Liver (tissue), 7 donors: ENCODE measurements at regions not wholly inside any gene's neighbourhood (a gene's known extent, or its start where the extent isn't known, plus 50 kb on each side); places are given as distances from the start of the nearest gene placed in this dataset.

Source experiments
- DNase-seq: peaks from one replicate; pipeline ENCODE4 v3.0.0-alpha.2; 2017; ENCODE audit warnings: low spot score
- H3K27ac ChIP-seq, 2 donors: one replicate each; pipeline ENCODE4 v1.7.0; 2013; ENCODE audit warnings: inconsistent platforms in 2 of 2, low read length in 2 of 2, control low read depth in 1 of 2, low read depth in 1 of 2, mild to moderate bottlenecking in 1 of 2
- H3K27me3 ChIP-seq, 4 donors: one replicate each; pipeline versions ENCODE4 v1.6.1 to v1.7.0; 2013; ENCODE audit warnings: low read length in 3 of 4, inconsistent platforms in 1 of 4, mild to moderate bottlenecking in 1 of 4, moderate library complexity in 1 of 4; ENCODE audit not compliant: control insufficient read depth in 4 of 4, insufficient read depth in 4 of 4
- H3K36me3 ChIP-seq, 4 donors: one replicate each; pipeline versions ENCODE4 v1.6.1 to v1.7.0; 2013; ENCODE audit warnings: low read length in 3 of 4, mild to moderate bottlenecking in 3 of 4, low read depth in 1 of 4, moderate library complexity in 1 of 4; ENCODE audit not compliant: control insufficient read depth in 4 of 4, insufficient read depth in 3 of 4
- H3K4me1 ChIP-seq, 4 donors: one replicate each; pipeline versions ENCODE4 v1.6.1 to v1.7.0; 2013; ENCODE audit warnings: low read length in 3 of 4, mild to moderate bottlenecking in 3 of 4, moderate library complexity in 1 of 4; ENCODE audit not compliant: control insufficient read depth in 4 of 4, insufficient read depth in 4 of 4
- H3K4me3 ChIP-seq, 3 donors: one replicate each; pipeline versions ENCODE4 v1.6.1 to v1.7.0; 2013; ENCODE audit warnings: low read length in 3 of 3, control low read depth in 1 of 3, low read depth in 1 of 3, mild to moderate bottlenecking in 1 of 3
- H3K9ac ChIP-seq, 2 donors: one replicate each; pipeline ENCODE4 v1.7.0; 2013; ENCODE audit warnings: low read length in 2 of 2, mild to moderate bottlenecking in 2 of 2, moderate library complexity in 2 of 2, control low read depth in 1 of 2, low read depth in 1 of 2
- H3K9me3 ChIP-seq, 4 donors: one replicate each; pipeline versions ENCODE4 v1.6.1 to v1.7.0; 2013; ENCODE audit warnings: low read length in 3 of 4; ENCODE audit not compliant: control insufficient read depth in 4 of 4
- EGR1 ChIP-seq, 2 donors: IDR thresholded peaks; 2 replicates each; pipeline ENCODE4 v1.6.1; 2016 to 2018; ENCODE audit warnings: antibody characterized with exemption in 2 of 2, low read depth in 2 of 2
- FOXA2 ChIP-seq: IDR thresholded peaks from 2 replicates; pipeline ENCODE4 v1.6.1; 2016; ENCODE audit warnings: antibody characterized with exemption
- GABPA ChIP-seq, 2 donors: IDR thresholded peaks in 1 of 2; conservative IDR thresholded peaks in 1 of 2; 2 replicates each; pipeline ENCODE4 v1.6.1; 2016; ENCODE audit warnings: antibody characterized with exemption in 2 of 2, mild to moderate bottlenecking in 1 of 2, moderate library complexity in 1 of 2
- HNF4A ChIP-seq, 2 donors: conservative IDR thresholded peaks; 2 replicates each; pipeline ENCODE4 v1.6.1; 2016; ENCODE audit warnings: antibody characterized with exemption in 2 of 2, mild to moderate bottlenecking in 2 of 2
- HNF4G ChIP-seq: IDR thresholded peaks from 2 replicates; pipeline ENCODE4 v1.6.1; 2016; ENCODE audit warnings: antibody characterized with exemption
- JUND ChIP-seq, 2 donors: IDR thresholded peaks; 2 replicates each; pipeline ENCODE4 v1.6.1; 2016; ENCODE audit warnings: antibody characterized with exemption in 2 of 2
- NR2F2 ChIP-seq: IDR thresholded peaks from 2 replicates; pipeline ENCODE4 v1.6.1; 2016; ENCODE audit warnings: antibody characterized with exemption
- RAD21 ChIP-seq, 2 donors: IDR thresholded peaks; 2 replicates each; pipeline ENCODE4 v1.6.1; 2016; ENCODE audit warnings: antibody characterized with exemption in 2 of 2, mild to moderate bottlenecking in 2 of 2
- TAF1 ChIP-seq: conservative IDR thresholded peaks from 2 replicates; pipeline ENCODE4 v1.6.1; 2016; ENCODE audit warnings: antibody characterized with exemption, mild to moderate bottlenecking
- WGBS: extraction: QIAGEN DNeasy Blood & Tissue Kit; methylation state at CpG from one replicate; pipeline ENCODE4 v1.1.7; 2013; 5-methylcytosine and 5-hydroxymethylcytosine counted together
- TF ChIP-seq, protein P1 (sequence below): IDR thresholded peaks from 2 replicates; pipeline ENCODE4 v1.6.1; 2016; ENCODE audit warnings: antibody characterized with exemption
- TF ChIP-seq, protein P2 (sequence below): IDR thresholded peaks from 2 replicates; pipeline ENCODE4 v1.6.1; 2016; ENCODE audit warnings: antibody characterized with exemption
- TF ChIP-seq, protein P3 (sequence below): IDR thresholded peaks from 2 replicates; pipeline ENCODE4 v1.6.1; 2016; ENCODE audit warnings: antibody characterized with exemption, mild to moderate bottlenecking
- TF ChIP-seq, protein P4 (sequence below): IDR thresholded peaks from 2 replicates; pipeline ENCODE4 v1.6.1; 2016; ENCODE audit warnings: antibody characterized with exemption
- donor health status: healthy.
- donor health status: healthy.
- donor health status: healthy.
- donor health status: healthy.

DNA sequence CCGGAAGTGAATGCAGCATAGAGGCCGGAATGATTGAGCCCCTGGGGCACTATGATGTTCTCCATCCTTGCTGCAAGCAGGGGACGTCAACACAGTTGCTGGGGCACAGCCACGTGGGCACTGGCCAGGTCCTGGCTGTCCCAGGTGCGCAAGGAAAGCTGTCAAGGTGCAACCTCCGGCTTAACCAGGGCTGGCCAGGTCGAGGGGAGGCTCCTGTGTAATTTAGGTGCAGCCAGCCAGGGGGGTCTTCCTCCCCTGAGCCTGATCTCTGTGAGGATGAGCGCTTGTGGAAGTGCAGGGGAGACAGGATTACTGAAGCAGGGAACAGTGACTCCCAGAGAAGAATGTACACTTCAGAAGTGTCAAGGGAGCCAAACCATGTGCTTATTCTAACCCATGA is 852.8 kb upstream of the TMEM132C start:
- Histone ChIP-seq H3K27me3 (peaks cover 0 to 2% (median 1%) of the 10 kb centered on the region in 4 donors), H3K27ac (no peak overlapping the region), H3K9me3 (peaks cover 8 to 13% (median 11%) of the 10 kb centered on the region in 4 donors), H3K4me3 (no peak overlapping the region), H3K4me1 (no peaks in the 10 kb centered on the region), H3K9ac (no peak overlapping the region), H3K36me3 (no peaks in the 10 kb centered on the region)
- 66% methylated on average over 8 of the region's 8 CpGs for WGBS
- TF ChIP-seq GABPA (IDR thresholded peaks at IDR 0.05 in 1 of 2, conservative IDR thresholded peaks at IDR 0.05 in 1 of 2), result no peak
- TF ChIP-seq, protein P1, sequence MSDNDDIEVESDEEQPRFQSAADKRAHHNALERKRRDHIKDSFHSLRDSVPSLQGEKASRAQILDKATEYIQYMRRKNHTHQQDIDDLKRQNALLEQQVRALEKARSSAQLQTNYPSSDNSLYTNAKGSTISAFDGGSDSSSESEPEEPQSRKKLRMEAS, result no peak
- no peak for TF ChIP-seq JUND (IDR thresholded peaks at IDR 0.05)
- no peak for TF ChIP-seq HNF4G
- no peak for TF ChIP-seq TAF1
- no peak for TF ChIP-seq EGR1 (IDR thresholded peaks at IDR 0.05; ENCODE audit: low read depth in 2 of 2)
- no peak for TF ChIP-seq FOXA2
- TF ChIP-seq, protein P2, sequence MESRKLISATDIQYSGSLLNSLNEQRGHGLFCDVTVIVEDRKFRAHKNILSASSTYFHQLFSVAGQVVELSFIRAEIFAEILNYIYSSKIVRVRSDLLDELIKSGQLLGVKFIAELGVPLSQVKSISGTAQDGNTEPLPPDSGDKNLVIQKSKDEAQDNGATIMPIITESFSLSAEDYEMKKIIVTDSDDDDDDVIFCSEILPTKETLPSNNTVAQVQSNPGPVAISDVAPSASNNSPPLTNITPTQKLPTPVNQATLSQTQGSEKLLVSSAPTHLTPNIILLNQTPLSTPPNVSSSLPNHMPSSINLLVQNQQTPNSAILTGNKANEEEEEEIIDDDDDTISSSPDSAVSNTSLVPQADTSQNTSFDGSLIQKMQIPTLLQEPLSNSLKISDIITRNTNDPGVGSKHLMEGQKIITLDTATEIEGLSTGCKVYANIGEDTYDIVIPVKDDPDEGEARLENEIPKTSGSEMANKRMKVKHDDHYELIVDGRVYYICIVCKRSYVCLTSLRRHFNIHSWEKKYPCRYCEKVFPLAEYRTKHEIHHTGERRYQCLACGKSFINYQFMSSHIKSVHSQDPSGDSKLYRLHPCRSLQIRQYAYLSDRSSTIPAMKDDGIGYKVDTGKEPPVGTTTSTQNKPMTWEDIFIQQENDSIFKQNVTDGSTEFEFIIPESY, result no peak
- TF ChIP-seq, protein P3, sequence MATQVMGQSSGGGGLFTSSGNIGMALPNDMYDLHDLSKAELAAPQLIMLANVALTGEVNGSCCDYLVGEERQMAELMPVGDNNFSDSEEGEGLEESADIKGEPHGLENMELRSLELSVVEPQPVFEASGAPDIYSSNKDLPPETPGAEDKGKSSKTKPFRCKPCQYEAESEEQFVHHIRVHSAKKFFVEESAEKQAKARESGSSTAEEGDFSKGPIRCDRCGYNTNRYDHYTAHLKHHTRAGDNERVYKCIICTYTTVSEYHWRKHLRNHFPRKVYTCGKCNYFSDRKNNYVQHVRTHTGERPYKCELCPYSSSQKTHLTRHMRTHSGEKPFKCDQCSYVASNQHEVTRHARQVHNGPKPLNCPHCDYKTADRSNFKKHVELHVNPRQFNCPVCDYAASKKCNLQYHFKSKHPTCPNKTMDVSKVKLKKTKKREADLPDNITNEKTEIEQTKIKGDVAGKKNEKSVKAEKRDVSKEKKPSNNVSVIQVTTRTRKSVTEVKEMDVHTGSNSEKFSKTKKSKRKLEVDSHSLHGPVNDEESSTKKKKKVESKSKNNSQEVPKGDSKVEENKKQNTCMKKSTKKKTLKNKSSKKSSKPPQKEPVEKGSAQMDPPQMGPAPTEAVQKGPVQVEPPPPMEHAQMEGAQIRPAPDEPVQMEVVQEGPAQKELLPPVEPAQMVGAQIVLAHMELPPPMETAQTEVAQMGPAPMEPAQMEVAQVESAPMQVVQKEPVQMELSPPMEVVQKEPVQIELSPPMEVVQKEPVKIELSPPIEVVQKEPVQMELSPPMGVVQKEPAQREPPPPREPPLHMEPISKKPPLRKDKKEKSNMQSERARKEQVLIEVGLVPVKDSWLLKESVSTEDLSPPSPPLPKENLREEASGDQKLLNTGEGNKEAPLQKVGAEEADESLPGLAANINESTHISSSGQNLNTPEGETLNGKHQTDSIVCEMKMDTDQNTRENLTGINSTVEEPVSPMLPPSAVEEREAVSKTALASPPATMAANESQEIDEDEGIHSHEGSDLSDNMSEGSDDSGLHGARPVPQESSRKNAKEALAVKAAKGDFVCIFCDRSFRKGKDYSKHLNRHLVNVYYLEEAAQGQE, result no peak
- TF ChIP-seq, protein P4, sequence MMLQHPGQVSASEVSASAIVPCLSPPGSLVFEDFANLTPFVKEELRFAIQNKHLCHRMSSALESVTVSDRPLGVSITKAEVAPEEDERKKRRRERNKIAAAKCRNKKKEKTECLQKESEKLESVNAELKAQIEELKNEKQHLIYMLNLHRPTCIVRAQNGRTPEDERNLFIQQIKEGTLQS, result no peak
- no peak for TF ChIP-seq RAD21 (IDR thresholded peaks at IDR 0.05)
- TF ChIP-seq HNF4A (conservative IDR thresholded peaks at IDR 0.05), result no peak
- DNase-seq, result no peak

DNA sequence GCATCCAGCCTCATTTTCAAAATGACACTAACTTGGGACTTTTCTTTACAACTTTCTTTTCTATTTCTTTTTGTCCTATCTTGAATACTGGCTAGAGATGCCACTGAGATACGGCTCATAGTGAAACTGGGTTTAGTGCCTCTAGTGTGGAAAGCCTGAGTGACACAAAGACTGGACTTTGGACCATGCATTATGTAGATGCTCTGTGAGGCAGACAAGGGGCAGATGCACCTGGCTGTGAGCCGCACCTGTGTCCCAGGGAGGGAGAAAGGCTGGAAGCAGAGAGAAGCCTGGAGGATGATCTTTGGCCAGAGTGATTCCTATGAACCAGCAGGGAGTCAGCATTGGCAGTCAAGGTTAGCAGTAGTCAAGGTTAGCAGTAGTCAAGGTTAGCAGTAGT is 852.3 kb upstream of the TMEM132C start:
- Histone ChIP-seq H3K36me3 (no peaks in the 10 kb centered on the region), H3K27me3 (peaks cover 0 to 2% (median 1%) of the 10 kb centered on the region in 4 donors), H3K4me3 (no peak overlapping the region), H3K9me3 (peaks cover 8 to 13% (median 11%) of the 10 kb centered on the region in 4 donors), H3K27ac (no peak overlapping the region), H3K9ac (no peak overlapping the region), H3K4me1 (no peaks in the 10 kb centered on the region)
- WGBS, result 46% methylated on average over 2 of the region's 2 CpGs
- no peak for DNase-seq
- TF ChIP-seq HNF4A (conservative IDR thresholded peaks at IDR 0.05) (peak in 1 of 2 donors; percentile 11), NR2F2 (no peak), JUND (IDR thresholded peaks at IDR 0.05) (no peak), EGR1 (IDR thresholded peaks at IDR 0.05; ENCODE audit: low read depth in 2 of 2) (no peak)
